CD14-positive monocyte (primary cell): ENCODE measurements at regions not wholly inside any gene's neighbourhood (a gene's known extent, or its start where the extent isn't known, plus 50 kb on each side); places are given as distances from the start of the nearest gene placed in this dataset.

Experiments
- DNase-seq, 3 donors: peaks; one replicate each; pipeline ENCODE4 v3.0.0-alpha.2; 2011 to 2022
- H2AFZ ChIP-seq: 2 replicates; pipeline ENCODE4 v1.6.0; 2012; ENCODE audit warnings: mild to moderate bottlenecking, low read depth, low read length, inconsistent platforms; ENCODE audit not compliant: insufficient read depth, poor library complexity, severe bottlenecking
- H3K27ac ChIP-seq, 2 donors: 1 replicate in 1 of 2; 2 replicates in 1 of 2; pipeline ENCODE4 v1.5.1; 2012 to 2013; ENCODE audit warnings: low read length in 2 of 2, control low read depth in 1 of 2, inconsistent platforms in 1 of 2, low read depth in 1 of 2, mild to moderate bottlenecking in 1 of 2
- H3K27me3 ChIP-seq, 2 donors: one replicate each; pipeline versions ENCODE4 v1.6.0 to v1.6.1; 2011 to 2013; ENCODE audit warnings: low read length in 2 of 2; ENCODE audit not compliant: control insufficient read depth in 2 of 2, insufficient read depth in 2 of 2
- H3K36me3 ChIP-seq, 2 donors: replicated peaks in 1 of 2; 1 replicate in 1 of 2; 2 replicates in 1 of 2; pipeline versions ENCODE4 v1.5.1 to v1.6.1; 2012 to 2013; ENCODE audit warnings: low read length in 2 of 2, control low read depth in 1 of 2, inconsistent platforms in 1 of 2, mild to moderate bottlenecking in 1 of 2; ENCODE audit not compliant: insufficient read depth in 2 of 2, control insufficient read depth in 1 of 2
- H3K4me1 ChIP-seq, 2 donors: 1 replicate in 1 of 2; 2 replicates in 1 of 2; pipeline versions ENCODE4 v1.5.1 to v1.6.1; 2012 to 2013; ENCODE audit warnings: low read length in 2 of 2, control low read depth in 1 of 2, inconsistent platforms in 1 of 2, mild to moderate bottlenecking in 1 of 2, moderate library complexity in 1 of 2; ENCODE audit not compliant: insufficient read depth in 2 of 2, control insufficient read depth in 1 of 2
- H3K4me2 ChIP-seq: replicated peaks from 2 replicates; pipeline ENCODE3; 2012; ENCODE audit warnings: low read length, moderate library complexity, mild to moderate bottlenecking; ENCODE audit not compliant: poor library complexity, severe bottlenecking; ENCODE audit errors: extremely low read depth
- H3K4me3 ChIP-seq, 3 experiments: fragments of 200-600 bp in 1 of 3; sonication (generic) in 1 of 3; replicated peaks in 1 of 3; 1 replicate in 2 of 3; 2 replicates in 1 of 3; pipeline ENCODE4 v1.5.1; 2011 to 2013; ENCODE audit warnings: low read length in 3 of 3, mild to moderate bottlenecking in 3 of 3, control low read depth in 2 of 3, low read depth in 2 of 3, inconsistent platforms in 1 of 3, moderate library complexity in 1 of 3
- H3K79me2 ChIP-seq: 2 replicates; pipeline ENCODE4 v1.6.0; 2012; ENCODE audit warnings: mild to moderate bottlenecking, control low read depth, inconsistent platforms, low read length, moderate library complexity; ENCODE audit not compliant: insufficient read depth
- H3K9ac ChIP-seq: 2 replicates; pipeline ENCODE4 v1.6.0; 2017; ENCODE audit warnings: low read length, mild to moderate bottlenecking; ENCODE audit not compliant: insufficient read depth, poor library complexity, severe bottlenecking
- H3K9me3 ChIP-seq, 2 donors: replicated peaks in 1 of 2; 1 replicate in 1 of 2; 2 replicates in 1 of 2; pipeline versions ENCODE4 v1.5.1 to v1.6.1; 2012 to 2013; ENCODE audit warnings: low read length in 2 of 2, control low read depth in 1 of 2; ENCODE audit not compliant: control insufficient read depth in 1 of 2, insufficient read depth in 1 of 2
- H4K20me1 ChIP-seq: 2 replicates; pipeline ENCODE4 v1.6.0; 2012; ENCODE audit warnings: mild to moderate bottlenecking, low read length, control low read depth, moderate library complexity; ENCODE audit not compliant: insufficient read depth
- H3K27ac Mint-ChIP-seq, 7 donors: one replicate each; pipeline ENCODE4 v1.8.0; 2020; ENCODE audit warnings: mild to moderate bottlenecking in 7 of 7, mixed read lengths in 7 of 7, moderate library complexity in 6 of 7, inconsistent platforms in 2 of 7
- H3K27me3 Mint-ChIP-seq, 3 donors: one replicate each; pipeline ENCODE4 v1.8.0; 2021 to 2022; ENCODE audit warnings: low read depth in 3 of 3, mild to moderate bottlenecking in 3 of 3, mixed read lengths in 3 of 3, moderate library complexity in 3 of 3, inconsistent platforms in 1 of 3
- H3K36me3 Mint-ChIP-seq, 2 donors: one replicate each; pipeline ENCODE4 v1.8.0; 2020; ENCODE audit warnings: mixed read lengths in 2 of 2, inconsistent platforms in 1 of 2, mild to moderate bottlenecking in 1 of 2
- H3K4me1 Mint-ChIP-seq: one replicate; pipeline ENCODE4 v1.8.0; 2020; ENCODE audit warnings: mild to moderate bottlenecking, mixed read lengths
- H3K4me3 Mint-ChIP-seq, 2 donors: one replicate each; pipeline ENCODE4 v1.8.0; 2020; ENCODE audit warnings: mild to moderate bottlenecking in 2 of 2, mixed read lengths in 2 of 2, moderate library complexity in 1 of 2
- H3K9me3 Mint-ChIP-seq, 7 donors: one replicate each; pipeline ENCODE4 v1.8.0; 2020 to 2022; ENCODE audit warnings: mixed read lengths in 7 of 7, mild to moderate bottlenecking in 6 of 7, moderate library complexity in 6 of 7, inconsistent platforms in 2 of 7
- CTCF ChIP-seq: fragments of 200-600 bp; IDR thresholded peaks from one replicate; pipeline ENCODE4 v1.8.0; 2022; ENCODE audit warnings: antibody characterized with exemption, mild to moderate bottlenecking
- WGBS: methylation state at CpG from one replicate; pipeline ENCODE4 v1.1.5; 2013; ENCODE audit warnings: missing lambda C conversion rate; ENCODE audit not compliant: insufficient coverage; 5-methylcytosine and 5-hydroxymethylcytosine counted together
- intact Hi-C, 2 donors: fragments of 100-400 bp; cut with micrococcal nuclease; formaldehyde crosslinking; loops; one replicate each; pipeline versions ENCODE4 v1.15.0 to v1.15.1; 2023

- Histone ChIP-seq H3K4me1 (no peaks in the 10 kb centered on the region), H3K9ac (no peak overlapping the region), H3K36me3 (no peaks in the 10 kb centered on the region), H3K4me2 (no peak overlapping the region), H3K9me3 (no peaks in the 10 kb centered on the region), H3K27ac (no peak overlapping the region), H3K79me2 (no peaks in the 10 kb centered on the region), H2AFZ (no peak overlapping the region), H3K4me3 (no peak overlapping the region), H4K20me1 (no peaks in the 10 kb centered on the region), H3K27me3 (no peaks in the 10 kb centered on the region)
- DNase-seq = no peak
- 100% methylated on average over 1 of the region's 7 CpGs for WGBS
- intact Hi-C loops = no loop called here
- peaks cover 0 to 2% (median 0%) of the 10 kb centered on the region in 3 donors for H3K27me3 Mint-ChIP-seq
- TF ChIP-seq CTCF = no peak
- H3K4me3 Mint-ChIP-seq = no peak overlapping the region
- H3K36me3 Mint-ChIP-seq = no peaks in the 10 kb centered on the region
- H3K4me1 Mint-ChIP-seq = no peaks in the 10 kb centered on the region
- peaks cover 0 to 3% (median 0%) of the 10 kb centered on the region in 7 donors for H3K9me3 Mint-ChIP-seq
- H3K27ac Mint-ChIP-seq = no peak overlapping the region
Measured at GRCh38 chr2:83961512-83961911, 497.6 kb downstream of the SUCLG1 start.

- Mint-ChIP-seq H3K4me1 (no peaks in the 10 kb centered on the region), H3K27me3 (peaks cover 0 to 2% (median 0%) of the 10 kb centered on the region in 3 donors), H3K27ac (no peak overlapping the region), H3K36me3 (no peaks in the 10 kb centered on the region), H3K9me3 (peaks cover 0 to 3% (median 0%) of the 10 kb centered on the region in 7 donors), H3K4me3 (no peak overlapping the region)
- DNase-seq = no peak
- no peak for TF ChIP-seq CTCF
- H3K79me2 ChIP-seq = no peaks in the 10 kb centered on the region
- H3K9me3 ChIP-seq = no peaks in the 10 kb centered on the region
- H3K4me3 ChIP-seq = no peak overlapping the region
- H3K4me1 ChIP-seq = no peaks in the 10 kb centered on the region
- H3K9ac ChIP-seq = no peak overlapping the region
- H3K27me3 ChIP-seq = no peaks in the 10 kb centered on the region
- H3K4me2 ChIP-seq = no peak overlapping the region
- no peak overlapping the region for H2AFZ ChIP-seq
- no CpG with 5 or more reads among the region's 1 CpG for WGBS
- intact Hi-C loops = no loop called here
- no peaks in the 10 kb centered on the region for H4K20me1 ChIP-seq
- no peak overlapping the region for H3K27ac ChIP-seq
- no peaks in the 10 kb centered on the region for H3K36me3 ChIP-seq
Measured at GRCh38 chr2:83960371-83960770, 498.7 kb downstream of the SUCLG1 start.
